Type B pancreatic cell (in vitro differentiated cells): ENCODE measurements at regions not wholly inside any gene's neighbourhood (a gene's known extent, or its start where the extent isn't known, plus 50 kb on each side); places are given as distances from the start of the nearest gene placed in this dataset.

Experiments
- DNase-seq: peaks from one replicate; pipeline ENCODE4 v3.0.0; 2021; ENCODE audit warnings: mixed read lengths; ENCODE audit not compliant: unreplicated experiment; ENCODE audit errors: extremely low spot score
- H3K27ac Mint-ChIP-seq: 2 replicates; pipeline ENCODE4 v1.8.0; 2021; ENCODE audit warnings: mild to moderate bottlenecking, mixed read lengths
- H3K27me3 Mint-ChIP-seq: 2 replicates; pipeline ENCODE4 v1.8.0; 2021; ENCODE audit warnings: mixed read lengths
- H3K36me3 Mint-ChIP-seq: 2 replicates; pipeline ENCODE4 v1.8.0; 2021; ENCODE audit warnings: mixed read lengths
- H3K4me1 Mint-ChIP-seq: one replicate; pipeline ENCODE4 v1.8.0; 2021; ENCODE audit warnings: mixed read lengths; ENCODE audit not compliant: unreplicated experiment
- H3K4me3 Mint-ChIP-seq: 2 replicates; pipeline ENCODE4 v1.8.0; 2021; ENCODE audit warnings: mild to moderate bottlenecking, mixed read lengths
- H3K9me3 Mint-ChIP-seq: 2 replicates; pipeline ENCODE4 v1.8.0; 2021; ENCODE audit warnings: mixed read lengths
- CTCF ChIP-seq: fragments of 200-600 bp; sonication (generic); conservative IDR thresholded peaks from 2 replicates; pipeline ENCODE4 v1.5.0; 2021; ENCODE audit warnings: antibody characterized with exemption, mild to moderate bottlenecking

- no peak for TF ChIP-seq CTCF
- no peak for DNase-seq
- no peaks in the 10 kb centered on the region for H3K36me3 Mint-ChIP-seq
- no peaks in the 10 kb centered on the region for H3K4me1 Mint-ChIP-seq
- H3K4me3 Mint-ChIP-seq: no peak overlapping the region
- H3K9me3 Mint-ChIP-seq: no peaks in the 10 kb centered on the region
- no peaks in the 10 kb centered on the region for H3K27me3 Mint-ChIP-seq
- H3K27ac Mint-ChIP-seq: no peak overlapping the region
Measured at GRCh38 chr10:53724581-53724980, 952.0 kb upstream of the MBL2 start.

GRCh38 chr10:53719658-53720057, 947.1 kb upstream of the MBL2 start:
- no peak for TF ChIP-seq CTCF
- Mint-ChIP-seq H3K27ac (no peak overlapping the region), H3K27me3 (no peaks in the 10 kb centered on the region), H3K4me1 (no peaks in the 10 kb centered on the region), H3K9me3 (no peaks in the 10 kb centered on the region), H3K36me3 (no peaks in the 10 kb centered on the region), H3K4me3 (no peak overlapping the region)
- DNase-seq: no peak

DNA sequence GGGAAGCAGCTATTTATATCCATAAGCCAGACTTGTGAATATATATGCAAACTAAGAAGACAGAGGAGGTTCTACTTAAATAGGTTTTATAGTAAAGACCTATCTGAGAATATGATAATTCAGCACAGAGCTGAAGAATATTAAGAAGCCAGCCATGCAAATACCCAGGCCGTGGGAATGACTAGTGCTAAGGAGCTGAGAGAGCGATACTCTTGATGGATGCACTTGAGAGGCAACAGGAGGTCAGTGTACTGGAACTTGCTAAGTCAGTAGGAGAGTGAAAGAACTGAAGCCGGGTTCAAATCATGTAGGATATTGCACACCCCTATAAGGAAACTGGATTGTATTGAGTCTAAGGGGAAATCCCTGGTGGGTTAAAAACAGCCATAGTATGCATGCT, 943.6 kb upstream of the MBL2 start:
- Mint-ChIP-seq H3K27ac (no peak overlapping the region), H3K4me3 (no peak overlapping the region), H3K36me3 (no peaks in the 10 kb centered on the region), H3K27me3 (no peaks in the 10 kb centered on the region), H3K4me1 (no peaks in the 10 kb centered on the region), H3K9me3 (no peaks in the 10 kb centered on the region)
- no peak for DNase-seq
- TF ChIP-seq CTCF: no peak

DNA sequence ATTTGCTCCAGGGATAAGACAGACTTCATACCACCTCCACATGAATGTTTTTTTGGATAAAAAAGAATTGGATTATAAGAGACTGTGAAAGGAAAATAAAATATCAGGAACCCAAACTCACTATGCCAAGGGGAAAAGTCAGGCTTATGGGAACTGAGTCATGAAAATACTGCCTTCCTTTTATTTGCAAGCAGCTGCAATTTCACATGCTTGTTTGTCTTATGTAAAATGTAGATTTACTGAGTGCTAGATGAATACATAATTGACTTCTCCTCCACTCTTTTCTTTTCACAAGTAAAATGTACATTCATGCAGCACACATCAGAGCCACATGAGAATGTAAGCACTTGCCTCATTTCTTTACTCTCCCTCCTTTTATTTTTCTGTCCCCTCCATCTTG, 940.8 kb upstream of the MBL2 start:
- Mint-ChIP-seq H3K4me3 (no peak overlapping the region), H3K4me1 (no peaks in the 10 kb centered on the region), H3K9me3 (peaks cover 6% of the 10 kb centered on the region), H3K27me3 (no peaks in the 10 kb centered on the region), H3K27ac (no peak overlapping the region), H3K36me3 (no peaks in the 10 kb centered on the region)
- no peak for DNase-seq
- no peak for TF ChIP-seq CTCF

GRCh38 chr10:53702489-53702888, 929.9 kb upstream of the MBL2 start:
- H3K4me1 Mint-ChIP-seq: peaks cover 13% of the 10 kb centered on the region
- H3K27ac Mint-ChIP-seq: no peak overlapping the region
- no peak overlapping the region for H3K4me3 Mint-ChIP-seq
- TF ChIP-seq CTCF: no peak
- H3K36me3 Mint-ChIP-seq: no peaks in the 10 kb centered on the region
- H3K9me3 Mint-ChIP-seq: no peaks in the 10 kb centered on the region
- no peaks in the 10 kb centered on the region for H3K27me3 Mint-ChIP-seq
- DNase-seq: no peak

DNA sequence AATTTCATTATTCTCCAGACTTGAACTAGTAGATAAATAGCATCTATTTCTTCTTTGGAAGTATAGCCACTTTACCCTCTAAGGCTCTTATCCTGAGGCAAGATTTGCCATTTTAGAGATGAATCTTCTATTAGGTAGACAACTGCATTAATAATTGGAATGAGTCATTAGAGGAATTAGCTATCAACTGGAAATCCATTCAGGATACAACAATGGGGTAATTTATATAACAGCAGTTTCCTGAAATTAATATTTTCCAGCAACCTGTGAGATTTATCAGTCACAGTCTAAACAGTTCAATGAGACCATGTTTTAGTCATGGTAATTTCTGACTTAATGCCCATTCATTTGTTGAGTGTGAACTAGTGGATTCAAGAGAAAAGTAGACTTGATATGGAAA, 928.6 kb upstream of the MBL2 start:
- no peak for DNase-seq
- peaks cover 17% of the 10 kb centered on the region for H3K4me1 Mint-ChIP-seq
- no peaks in the 10 kb centered on the region for H3K27me3 Mint-ChIP-seq
- H3K27ac Mint-ChIP-seq: no peak overlapping the region
- TF ChIP-seq CTCF: no peak
- no peaks in the 10 kb centered on the region for H3K36me3 Mint-ChIP-seq
- H3K9me3 Mint-ChIP-seq: no peaks in the 10 kb centered on the region
- no peak overlapping the region for H3K4me3 Mint-ChIP-seq
